NOMO-1 (cell line): ENCODE measurements at regions not wholly inside any gene's neighbourhood (a gene's known extent, or its start where the extent isn't known, plus 50 kb on each side); places are given as distances from the start of the nearest gene placed in this dataset.

Source experiments
- DNase-seq, 2 experiments: peaks; one replicate each; lab custom pipeline; 2025; ENCODE audit not compliant: unreplicated experiment in 2 of 2; lab: John Stamatoyannopoulos, UW

- DNase-seq, result no peak
Measured at GRCh38 chr11:92276773-92277172, 52.2 kb downstream of the FAT3 start.

GRCh38 chr11:92277871-92278270, 53.3 kb downstream of the FAT3 start:
- no peak for DNase-seq

GRCh38 chr11:92278791-92279433, 54.3 kb downstream of the FAT3 start:
- DNase-seq, result no peak

GRCh38 chr11:92284107-92284506, 59.5 kb downstream of the FAT3 start:
- DNase-seq, result no peak

GRCh38 chr11:92284558-92284957, 59.9 kb downstream of the FAT3 start:
- DNase-seq, result no peak

- no peak for DNase-seq
Measured at GRCh38 chr11:92285776-92286175, 61.2 kb downstream of the FAT3 start.

GRCh38 chr11:92286709-92287108, 62.1 kb downstream of the FAT3 start:
- DNase-seq, result no peak

- no peak for DNase-seq
Measured at GRCh38 chr11:92295175-92296137, 70.8 kb downstream of the FAT3 start.

GRCh38 chr11:92296138-92296515, 71.5 kb downstream of the FAT3 start:
- no peak for DNase-seq

GRCh38 chr11:92297567-92298553, 73.2 kb downstream of the FAT3 start:
- DNase-seq, result no peak

GRCh38 chr11:92300876-92301275, 76.3 kb downstream of the FAT3 start:
- no peak for DNase-seq

GRCh38 chr11:92302770-92303169, 78.2 kb downstream of the FAT3 start:
- no peak for DNase-seq

GRCh38 chr11:92304271-92304670, 79.7 kb downstream of the FAT3 start:
- DNase-seq, result no peak

- DNase-seq, result no peak
Measured at GRCh38 chr11:92306966-92307510, 82.4 kb downstream of the FAT3 start.

- DNase-seq, result no peak
Measured at GRCh38 chr11:92308366-92308765, 83.7 kb downstream of the FAT3 start.

- DNase-seq, result no peak
Measured at GRCh38 chr11:92311616-92312449, 87.2 kb downstream of the FAT3 start.

GRCh38 chr11:92313784-92314183, 89.2 kb downstream of the FAT3 start:
- no peak for DNase-seq

GRCh38 chr11:92314499-92314898, 89.9 kb downstream of the FAT3 start:
- DNase-seq, result no peak

GRCh38 chr11:92316106-92316809, 91.6 kb downstream of the FAT3 start:
- DNase-seq, result no peak
